ENCODE measurements at regions not wholly inside any gene's neighbourhood (a gene's known extent, or its start where the extent isn't known, plus 50 kb on each side); places are given as distances from the start of the nearest gene placed in this dataset.
A peak's percentile ranks its signal among the peaks of the same experiment; 100 is the strongest.

DNA sequence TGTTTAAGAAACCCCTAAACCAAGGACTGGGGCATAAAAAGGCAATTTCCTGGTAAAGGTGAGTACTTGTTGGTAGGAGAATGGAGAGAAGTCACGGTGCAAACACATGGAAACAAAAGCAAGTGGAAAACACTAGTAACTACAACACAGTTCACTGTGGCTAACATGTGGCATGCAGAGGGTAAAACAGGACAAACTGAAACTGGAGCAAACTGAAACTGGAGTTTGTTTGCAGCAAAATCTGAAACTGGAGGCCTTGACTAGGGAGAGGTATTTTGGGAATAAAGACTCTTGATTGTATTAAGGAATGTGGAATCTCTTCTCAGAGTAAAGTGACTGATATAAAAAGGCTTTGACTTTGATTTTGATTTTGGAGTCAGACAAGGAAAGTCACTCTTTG, 376.3 kb upstream of the PRMT6 start:
- no peaks in the 10 kb centered on the region for H3K27me3 ChIP-seq
- peaks cover 0 to 11% (median 4%) of the 10 kb centered on the region in 4 donors for H3K4me1 ChIP-seq
- no peak overlapping the region for H3K27ac ChIP-seq
- no peaks in the 10 kb centered on the region for H3K36me3 ChIP-seq
- no peak for TF ChIP-seq POLR2AphosphoS5 (IDR thresholded peaks at IDR 0.05)
- TF ChIP-seq, protein P1, sequence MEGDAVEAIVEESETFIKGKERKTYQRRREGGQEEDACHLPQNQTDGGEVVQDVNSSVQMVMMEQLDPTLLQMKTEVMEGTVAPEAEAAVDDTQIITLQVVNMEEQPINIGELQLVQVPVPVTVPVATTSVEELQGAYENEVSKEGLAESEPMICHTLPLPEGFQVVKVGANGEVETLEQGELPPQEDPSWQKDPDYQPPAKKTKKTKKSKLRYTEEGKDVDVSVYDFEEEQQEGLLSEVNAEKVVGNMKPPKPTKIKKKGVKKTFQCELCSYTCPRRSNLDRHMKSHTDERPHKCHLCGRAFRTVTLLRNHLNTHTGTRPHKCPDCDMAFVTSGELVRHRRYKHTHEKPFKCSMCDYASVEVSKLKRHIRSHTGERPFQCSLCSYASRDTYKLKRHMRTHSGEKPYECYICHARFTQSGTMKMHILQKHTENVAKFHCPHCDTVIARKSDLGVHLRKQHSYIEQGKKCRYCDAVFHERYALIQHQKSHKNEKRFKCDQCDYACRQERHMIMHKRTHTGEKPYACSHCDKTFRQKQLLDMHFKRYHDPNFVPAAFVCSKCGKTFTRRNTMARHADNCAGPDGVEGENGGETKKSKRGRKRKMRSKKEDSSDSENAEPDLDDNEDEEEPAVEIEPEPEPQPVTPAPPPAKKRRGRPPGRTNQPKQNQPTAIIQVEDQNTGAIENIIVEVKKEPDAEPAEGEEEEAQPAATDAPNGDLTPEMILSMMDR (IDR thresholded peaks at IDR 0.05): no peak
- WGBS, 2 donors: 52 to 62% methylated on average over 1 of the region's 1 CpG
- no peaks in the 10 kb centered on the region for H3K9me3 ChIP-seq
- no peak for DNase-seq
- no peak overlapping the region for H3K4me3 ChIP-seq
- no peak for ATAC-seq (ENCODE audit: low FRiP score in 2 of 2)

DNA sequence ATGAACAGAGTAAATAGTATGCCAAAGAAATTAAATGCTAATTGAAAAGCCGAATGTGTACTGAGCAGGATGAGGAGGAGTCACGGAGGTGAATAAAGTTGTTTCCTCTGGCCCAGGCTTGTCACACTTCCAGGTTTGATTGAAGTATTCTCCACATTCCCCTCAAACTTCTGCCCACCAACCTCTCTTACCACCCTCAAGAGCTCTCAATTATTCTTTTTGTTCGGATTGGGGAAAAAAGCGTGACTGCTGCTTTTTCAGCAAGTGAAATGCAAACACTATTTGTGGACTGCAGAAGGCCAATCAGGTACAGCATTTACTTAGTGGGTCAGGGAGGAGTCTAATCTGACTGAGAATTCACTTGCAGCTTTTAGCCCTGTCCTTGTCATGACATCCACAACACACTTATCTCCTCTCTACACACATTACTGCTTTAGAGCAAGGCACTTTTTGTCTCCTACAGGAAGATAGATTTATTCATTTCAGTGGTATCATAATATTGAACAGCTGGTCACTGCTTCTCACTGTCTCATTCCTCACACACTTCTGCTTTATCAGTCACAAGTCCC, 375.6 kb upstream of the PRMT6 start:
- Histone ChIP-seq H3K4me3 (peak overlapping the region in 1 of 4 donors; percentile 6), H3K9me3 (no peaks in the 10 kb centered on the region), H3K27me3 (no peaks in the 10 kb centered on the region), H3K36me3 (no peaks in the 10 kb centered on the region), H3K27ac (no peak overlapping the region), H3K4me1 (peaks cover 0 to 6% (median 2%) of the 10 kb centered on the region in 4 donors)
- TF ChIP-seq POLR2AphosphoS5 (IDR thresholded peaks at IDR 0.05) (no peak), EP300 (IDR thresholded peaks at IDR 0.05) (no peak), POLR2A (IDR thresholded peaks at IDR 0.05) (no peak)
- TF ChIP-seq, protein P1 (IDR thresholded peaks at IDR 0.05): no peak
- no peak for DNase-seq
- 31 to 33% methylated on average over 4 of the region's 4 CpGs for WGBS, 2 donors
- no peak for ATAC-seq (ENCODE audit: low FRiP score in 2 of 2)

- 73 to 86% methylated on average over 3 of the region's 3 CpGs for WGBS, 2 donors
- TF ChIP-seq, protein P1 (IDR thresholded peaks at IDR 0.05): no peak
- TF ChIP-seq POLR2AphosphoS5 (IDR thresholded peaks at IDR 0.05): no peak
These were observed 374.4 kb upstream of the PRMT6 start for GRCh38 chr1:106681939-106682522.

DNA sequence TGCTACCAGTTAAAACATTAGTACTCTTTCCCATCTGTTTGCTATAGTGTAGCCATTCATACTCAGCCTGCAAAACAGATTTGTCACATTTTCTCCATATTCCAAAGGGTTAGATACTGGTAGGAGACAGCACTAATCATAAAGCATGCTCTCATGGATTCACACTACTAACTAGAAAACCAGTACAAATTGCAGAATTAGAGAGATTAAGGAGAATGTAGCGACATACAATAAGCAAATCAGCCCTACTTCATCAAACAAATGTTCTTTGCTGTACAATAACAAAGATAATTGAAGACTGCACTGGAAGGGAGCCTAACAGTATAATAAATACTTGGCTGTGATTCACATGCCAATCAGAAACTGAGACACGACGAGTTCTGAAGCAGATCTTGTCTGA, 368.0 kb upstream of the PRMT6 start:
- no peaks in the 10 kb centered on the region for H3K27me3 ChIP-seq
- H3K4me3 ChIP-seq: no peak overlapping the region
- TF ChIP-seq, protein P1 (IDR thresholded peaks at IDR 0.05): no peak
- TF ChIP-seq POLR2AphosphoS5 (IDR thresholded peaks at IDR 0.05) (no peak), POLR2A (IDR thresholded peaks at IDR 0.05) (no peak), EP300 (IDR thresholded peaks at IDR 0.05) (no peak)
- no peaks in the 10 kb centered on the region for H3K9me3 ChIP-seq
- ATAC-seq (ENCODE audit: low FRiP score in 2 of 2): no peak
- WGBS, 2 donors: 51 to 55% methylated on average over 3 of the region's 3 CpGs
- no peaks in the 10 kb centered on the region for H3K4me1 ChIP-seq
- H3K36me3 ChIP-seq: no peaks in the 10 kb centered on the region
- no peak for DNase-seq
- H3K27ac ChIP-seq: no peak overlapping the region

More at GRCh38 chr1:106681939-106682522, 374.4 kb upstream of the PRMT6 start:
- Histone ChIP-seq H3K36me3 (no peaks in the 10 kb centered on the region), H3K27ac (no peak overlapping the region), H3K4me3 (no peak overlapping the region), H3K27me3 (no peaks in the 10 kb centered on the region), H3K4me1 (peaks cover 0 to 4% (median 0%) of the 10 kb centered on the region in 4 donors), H3K9me3 (no peaks in the 10 kb centered on the region)
- no peak for DNase-seq
- no peak for ATAC-seq (ENCODE audit: low FRiP score in 2 of 2)

- no peaks in the 10 kb centered on the region for H3K27me3 ChIP-seq
- TF ChIP-seq POLR2A (IDR thresholded peaks at IDR 0.05) (no peak), POLR2AphosphoS5 (IDR thresholded peaks at IDR 0.05) (no peak), EP300 (IDR thresholded peaks at IDR 0.05) (no peak)
- TF ChIP-seq, protein P1 (IDR thresholded peaks at IDR 0.05): no peak
- no peak overlapping the region for H3K4me3 ChIP-seq
- DNase-seq (no peak), ATAC-seq (ENCODE audit: low FRiP score in 2 of 2) (no peak)
- H3K9me3 ChIP-seq: no peaks in the 10 kb centered on the region
- no peaks in the 10 kb centered on the region for H3K36me3 ChIP-seq
- no peak overlapping the region for H3K27ac ChIP-seq
- H3K4me1 ChIP-seq: no peaks in the 10 kb centered on the region
These were observed 357.8 kb upstream of the PRMT6 start for GRCh38 chr1:106698660-106699059.
